Astrocyte (in vitro differentiated cells and primary cell): ENCODE measurements at regions not wholly inside any gene's neighbourhood (a gene's known extent, or its start where the extent isn't known, plus 50 kb on each side); places are given as distances from the start of the nearest gene placed in this dataset.
"Not testable (repeated sequence)": the region's sequence is repeated elsewhere in the genome, so short reads cannot be mapped to it uniquely, and the experiment has no call there.

Experiments used
- EZH2 ChIP-seq: IDR thresholded peaks from 2 replicates; pipeline ENCODE4 v1.6.1; 2012; ENCODE audit warnings: mild to moderate bottlenecking, low read length, inconsistent platforms; ENCODE audit not compliant: insufficient read depth
- TF ChIP-seq, protein P1 (sequence below): IDR thresholded peaks from 2 replicates; pipeline ENCODE4 v1.5.1; 2011; ENCODE audit warnings: low read depth, mild to moderate bottlenecking, inconsistent platforms, low read length, moderate library complexity; ENCODE audit not compliant: insufficient read depth

DNA sequence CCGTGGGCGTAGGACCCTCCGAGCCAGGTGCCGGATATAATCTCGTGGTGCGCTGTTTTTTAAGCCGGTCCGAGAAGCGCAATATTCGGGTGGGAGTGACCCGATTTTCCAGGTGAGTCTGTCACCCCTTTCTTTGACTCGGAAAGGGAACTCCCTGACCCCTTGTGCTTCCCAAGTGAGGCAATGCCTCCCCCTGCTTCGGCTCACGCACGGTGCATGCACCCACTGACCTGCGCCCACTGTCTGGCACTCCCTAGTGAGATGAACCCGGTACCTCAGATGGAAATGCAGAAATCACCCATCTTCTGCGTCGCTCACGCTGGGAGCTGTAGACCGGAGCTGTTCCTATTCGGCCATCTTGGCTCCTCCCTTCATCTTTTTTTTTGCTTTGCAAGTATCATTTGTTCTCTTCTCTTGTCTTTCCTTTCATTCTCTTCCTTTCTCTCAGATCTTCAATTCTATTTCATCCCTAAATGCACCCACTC, 50.2 kb upstream of the CSNK1A1L start:
- TF ChIP-seq, protein P1, sequence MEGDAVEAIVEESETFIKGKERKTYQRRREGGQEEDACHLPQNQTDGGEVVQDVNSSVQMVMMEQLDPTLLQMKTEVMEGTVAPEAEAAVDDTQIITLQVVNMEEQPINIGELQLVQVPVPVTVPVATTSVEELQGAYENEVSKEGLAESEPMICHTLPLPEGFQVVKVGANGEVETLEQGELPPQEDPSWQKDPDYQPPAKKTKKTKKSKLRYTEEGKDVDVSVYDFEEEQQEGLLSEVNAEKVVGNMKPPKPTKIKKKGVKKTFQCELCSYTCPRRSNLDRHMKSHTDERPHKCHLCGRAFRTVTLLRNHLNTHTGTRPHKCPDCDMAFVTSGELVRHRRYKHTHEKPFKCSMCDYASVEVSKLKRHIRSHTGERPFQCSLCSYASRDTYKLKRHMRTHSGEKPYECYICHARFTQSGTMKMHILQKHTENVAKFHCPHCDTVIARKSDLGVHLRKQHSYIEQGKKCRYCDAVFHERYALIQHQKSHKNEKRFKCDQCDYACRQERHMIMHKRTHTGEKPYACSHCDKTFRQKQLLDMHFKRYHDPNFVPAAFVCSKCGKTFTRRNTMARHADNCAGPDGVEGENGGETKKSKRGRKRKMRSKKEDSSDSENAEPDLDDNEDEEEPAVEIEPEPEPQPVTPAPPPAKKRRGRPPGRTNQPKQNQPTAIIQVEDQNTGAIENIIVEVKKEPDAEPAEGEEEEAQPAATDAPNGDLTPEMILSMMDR = not testable (repeated sequence)
- TF ChIP-seq EZH2 = not testable (repeated sequence)
